Suprapubic skin (tissue), 4 donors: ENCODE measurements at regions not wholly inside any gene's neighbourhood (a gene's known extent, or its start where the extent isn't known, plus 50 kb on each side); places are given as distances from the start of the nearest gene placed in this dataset.

Source experiments
- CTCF ChIP-seq, 2 donors: fragments of 200-600 bp in 1 of 2; fragments of 450-650 bp in 1 of 2; sonication (generic) in 1 of 2; IDR thresholded peaks; one replicate each; pipeline ENCODE4 v1.5.1; 2016 to 2019; ENCODE audit warnings: antibody characterized with exemption in 2 of 2, mild to moderate bottlenecking in 1 of 2, moderate library complexity in 1 of 2
- EP300 ChIP-seq: sonication (generic); formaldehyde crosslinking; IDR thresholded peaks from one replicate; pipeline ENCODE4 v1.6.1; 2017; ENCODE audit warnings: antibody characterized with exemption
- POLR2A ChIP-seq, 2 donors: fragments of 450-650 bp; IDR thresholded peaks; one replicate each; pipeline ENCODE4 v1.6.1; 2017; ENCODE audit warnings: antibody characterized with exemption in 2 of 2, mild to moderate bottlenecking in 2 of 2, moderate library complexity in 2 of 2
- POLR2AphosphoS5 ChIP-seq, 3 donors: sonication (generic); formaldehyde crosslinking; IDR thresholded peaks; one replicate each; pipeline ENCODE4 v1.6.1; 2017; ENCODE audit warnings: antibody characterized with exemption in 3 of 3

GRCh38 chr16:5580772-5581171 lies 483.2 kb upstream of the EEF2KMT start:
- TF ChIP-seq EP300, result no peak
- TF ChIP-seq POLR2A (IDR thresholded peaks at IDR 0.05), result no peak
- TF ChIP-seq CTCF (IDR thresholded peaks at IDR 0.05), result no peak
- no peak for TF ChIP-seq POLR2AphosphoS5 (IDR thresholded peaks at IDR 0.05)
